ENCODE measurements at regions not wholly inside any gene's neighbourhood (a gene's known extent, or its start where the extent isn't known, plus 50 kb on each side); places are given as distances from the start of the nearest gene placed in this dataset.

GRCh38 chr5:73363911-73364730, 84.5 kb downstream of the FOXD1 start:
- no peak overlapping the region for H3K27ac ChIP-seq
- no peak for DNase-seq
- no peaks in the 10 kb centered on the region for H3K9me3 ChIP-seq
- whole genome bisulfite sequencing, 3 donors: 47 to 61% (median 53%) methylated on average over 4 of the region's 4 CpGs
- intact Hi-C loops (cut with DNase I): no loop called here
- no peak overlapping the region for H3K4me3 ChIP-seq
- no peaks in the 10 kb centered on the region for H3K36me3 ChIP-seq
- no peaks in the 10 kb centered on the region for H3K27me3 ChIP-seq
- no peaks in the 10 kb centered on the region for H3K4me1 ChIP-seq (ENCODE audit: insufficient read depth)
- TF ChIP-seq POLR2A (IDR thresholded peaks at IDR 0.05) (no peak), EP300 (IDR thresholded peaks at IDR 0.05) (no peak)
- TF ChIP-seq, protein P1, sequence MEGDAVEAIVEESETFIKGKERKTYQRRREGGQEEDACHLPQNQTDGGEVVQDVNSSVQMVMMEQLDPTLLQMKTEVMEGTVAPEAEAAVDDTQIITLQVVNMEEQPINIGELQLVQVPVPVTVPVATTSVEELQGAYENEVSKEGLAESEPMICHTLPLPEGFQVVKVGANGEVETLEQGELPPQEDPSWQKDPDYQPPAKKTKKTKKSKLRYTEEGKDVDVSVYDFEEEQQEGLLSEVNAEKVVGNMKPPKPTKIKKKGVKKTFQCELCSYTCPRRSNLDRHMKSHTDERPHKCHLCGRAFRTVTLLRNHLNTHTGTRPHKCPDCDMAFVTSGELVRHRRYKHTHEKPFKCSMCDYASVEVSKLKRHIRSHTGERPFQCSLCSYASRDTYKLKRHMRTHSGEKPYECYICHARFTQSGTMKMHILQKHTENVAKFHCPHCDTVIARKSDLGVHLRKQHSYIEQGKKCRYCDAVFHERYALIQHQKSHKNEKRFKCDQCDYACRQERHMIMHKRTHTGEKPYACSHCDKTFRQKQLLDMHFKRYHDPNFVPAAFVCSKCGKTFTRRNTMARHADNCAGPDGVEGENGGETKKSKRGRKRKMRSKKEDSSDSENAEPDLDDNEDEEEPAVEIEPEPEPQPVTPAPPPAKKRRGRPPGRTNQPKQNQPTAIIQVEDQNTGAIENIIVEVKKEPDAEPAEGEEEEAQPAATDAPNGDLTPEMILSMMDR (IDR thresholded peaks at IDR 0.05): no peak

- no peaks in the 10 kb centered on the region for H3K36me3 ChIP-seq
- no peaks in the 10 kb centered on the region for H3K9me3 ChIP-seq
- no peak for TF ChIP-seq POLR2A (IDR thresholded peaks at IDR 0.05)
- TF ChIP-seq, protein P1 (IDR thresholded peaks at IDR 0.05): no peak
- TF ChIP-seq EP300 (IDR thresholded peaks at IDR 0.05): no peak
- no peaks in the 10 kb centered on the region for H3K27me3 ChIP-seq
- H3K27ac ChIP-seq: no peak overlapping the region
- intact Hi-C loops (cut with DNase I): no loop called here
- no peak for DNase-seq
- no peak overlapping the region for H3K4me3 ChIP-seq
- 43 to 71% (median 68%) methylated on average over 1 of the region's 1 CpG for WGBS, 3 donors
- no peaks in the 10 kb centered on the region for H3K4me1 ChIP-seq (ENCODE audit: insufficient read depth)
Observed at GRCh38 chr5:73359395-73359794, 89.2 kb downstream of the FOXD1 start.

DNA sequence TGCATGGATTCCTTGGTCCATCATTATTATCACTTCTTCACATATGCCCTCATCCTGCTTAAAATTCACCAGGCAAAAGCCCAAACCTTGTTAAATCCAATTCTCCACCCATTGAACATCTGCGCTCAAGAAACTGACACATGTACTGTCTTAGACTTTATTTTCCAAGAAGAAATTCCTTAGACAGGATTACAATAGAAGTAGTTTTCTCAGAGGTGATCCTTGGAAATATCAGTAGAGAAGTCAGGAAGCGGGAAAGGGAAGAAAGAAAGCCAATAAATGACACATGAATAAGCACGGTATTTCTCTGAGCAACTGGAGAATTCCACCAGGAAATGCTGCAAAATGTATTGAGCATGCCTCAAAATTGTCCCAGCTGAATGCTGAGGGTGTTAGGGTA, 90.2 kb downstream of the FOXD1 start:
- no peak for DNase-seq
- Histone ChIP-seq H3K27me3 (no peaks in the 10 kb centered on the region), H3K9me3 (no peaks in the 10 kb centered on the region), H3K4me1 (ENCODE audit: insufficient read depth) (no peaks in the 10 kb centered on the region), H3K4me3 (no peak overlapping the region), H3K36me3 (no peaks in the 10 kb centered on the region), H3K27ac (no peak overlapping the region)
- 87 to 88% (median 88%) methylated on average over 3 of the region's 3 CpGs for WGBS, 3 donors
- TF ChIP-seq, protein P1 (IDR thresholded peaks at IDR 0.05): no peak
- intact Hi-C loops (cut with DNase I): no loop called here

- no peaks in the 10 kb centered on the region for H3K9me3 ChIP-seq
- H3K4me3 ChIP-seq: no peak overlapping the region
- WGBS, 3 donors: 39 to 52% (median 52%) methylated on average over 3 of the region's 3 CpGs
- H3K27ac ChIP-seq: no peak overlapping the region
- intact Hi-C loops (cut with DNase I): no loop called here
- H3K27me3 ChIP-seq: no peaks in the 10 kb centered on the region
- no peaks in the 10 kb centered on the region for H3K36me3 ChIP-seq
- TF ChIP-seq, protein P1 (IDR thresholded peaks at IDR 0.05): no peak
- TF ChIP-seq EP300 (IDR thresholded peaks at IDR 0.05): no peak
- TF ChIP-seq POLR2A (IDR thresholded peaks at IDR 0.05): no peak
- no peaks in the 10 kb centered on the region for H3K4me1 ChIP-seq (ENCODE audit: insufficient read depth)
- DNase-seq: no peak
Observed at GRCh38 chr5:73357576-73357975, 91.0 kb downstream of the FOXD1 start.

All from ovary (tissue), 7 donors.